Thyroid gland (tissue), 4 donors: ENCODE measurements at regions not wholly inside any gene's neighbourhood (a gene's known extent, or its start where the extent isn't known, plus 50 kb on each side); places are given as distances from the start of the nearest gene placed in this dataset.

ENCODE experiments used
- CTCF ChIP-seq, 6 experiments: fragments of 200-600 bp in 3 of 6; fragments of 450-650 bp in 3 of 6; sonication (generic) in 3 of 6; IDR thresholded peaks; one replicate each; pipeline ENCODE4 v1.5.1; 2016 to 2019; ENCODE audit warnings: antibody characterized with exemption in 6 of 6, mild to moderate bottlenecking in 2 of 6, inconsistent platforms in 1 of 6, moderate library complexity in 1 of 6
- POLR2A ChIP-seq, 2 donors: fragments of 450-650 bp; IDR thresholded peaks; one replicate each; pipeline ENCODE4 v1.6.1; 2017; ENCODE audit warnings: antibody characterized with exemption in 2 of 2, mild to moderate bottlenecking in 2 of 2, moderate library complexity in 1 of 2

- TF ChIP-seq CTCF (IDR thresholded peaks at IDR 0.05) = no peak
- no peak for TF ChIP-seq POLR2A (IDR thresholded peaks at IDR 0.05)
These were observed 61.1 kb upstream of the GATA2 start for GRCh38 chr3:128554100-128554464.
